Sigmoid colon (tissue), 4 donors: ENCODE measurements at regions not wholly inside any gene's neighbourhood (a gene's known extent, or its start where the extent isn't known, plus 50 kb on each side); places are given as distances from the start of the nearest gene placed in this dataset.

Experiments used
- CTCF ChIP-seq, 4 experiments: fragments of 450-650 bp in 3 of 4; fragments of 200-600 bp in 1 of 4; IDR thresholded peaks; one replicate each; pipeline ENCODE4 v1.5.1; 2016 to 2019; ENCODE audit warnings: antibody characterized with exemption in 4 of 4, mild to moderate bottlenecking in 3 of 4, moderate library complexity in 2 of 4
- POLR2A ChIP-seq, 2 donors: fragments of 450-650 bp; IDR thresholded peaks; one replicate each; pipeline ENCODE4 v1.6.1; 2016; ENCODE audit warnings: antibody characterized with exemption in 2 of 2, mild to moderate bottlenecking in 2 of 2, moderate library complexity in 2 of 2
- POLR2AphosphoS5 ChIP-seq, 4 donors: sonication (generic); formaldehyde crosslinking; IDR thresholded peaks; one replicate each; pipeline ENCODE4 v1.6.1; 2017; ENCODE audit warnings: antibody characterized with exemption in 4 of 4

- TF ChIP-seq POLR2A (IDR thresholded peaks at IDR 0.05) (no peak), CTCF (IDR thresholded peaks at IDR 0.05) (no peak), POLR2AphosphoS5 (IDR thresholded peaks at IDR 0.05) (no peak)
Observed at GRCh38 chr2:122565364-122565763, 809.9 kb downstream of the TSN start.
